Body of pancreas (tissue), 4 donors: ENCODE measurements at regions not wholly inside any gene's neighbourhood (a gene's known extent, or its start where the extent isn't known, plus 50 kb on each side); places are given as distances from the start of the nearest gene placed in this dataset.

Experiments
- POLR2A ChIP-seq, 3 donors: fragments of 450-650 bp; IDR thresholded peaks; one replicate each; pipeline ENCODE4 v1.6.1; 2016; ENCODE audit warnings: antibody characterized with exemption in 3 of 3, mild to moderate bottlenecking in 2 of 3
- TF ChIP-seq, protein P1 (sequence below), 7 experiments: fragments of 450-650 bp in 4 of 7; fragments of 200-600 bp in 3 of 7; sonication (generic) in 3 of 7; IDR thresholded peaks; one replicate each; pipeline ENCODE4 v1.5.1; 2016 to 2019; ENCODE audit warnings: antibody characterized with exemption in 7 of 7

DNA sequence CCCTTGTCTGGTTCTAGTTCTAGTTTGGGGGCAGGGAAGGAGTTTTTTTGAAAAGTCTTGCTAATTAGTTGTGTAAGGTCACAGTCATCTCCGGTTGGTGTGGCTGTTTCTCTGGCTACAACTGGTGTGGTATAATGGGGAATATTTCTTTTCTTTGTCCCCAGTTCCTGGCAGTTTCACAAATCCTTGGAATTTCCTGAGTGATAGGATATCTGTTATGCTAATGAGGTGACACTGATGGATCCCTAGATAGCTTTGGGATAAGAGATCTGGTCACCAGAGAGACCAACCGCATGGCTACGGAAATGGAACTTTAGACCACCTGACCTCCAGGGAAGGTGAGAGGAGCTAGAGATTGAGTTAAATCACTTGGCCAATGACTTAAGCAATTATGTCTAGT is 494.6 kb downstream of the ARHGEF28 start:
- TF ChIP-seq, protein P1, sequence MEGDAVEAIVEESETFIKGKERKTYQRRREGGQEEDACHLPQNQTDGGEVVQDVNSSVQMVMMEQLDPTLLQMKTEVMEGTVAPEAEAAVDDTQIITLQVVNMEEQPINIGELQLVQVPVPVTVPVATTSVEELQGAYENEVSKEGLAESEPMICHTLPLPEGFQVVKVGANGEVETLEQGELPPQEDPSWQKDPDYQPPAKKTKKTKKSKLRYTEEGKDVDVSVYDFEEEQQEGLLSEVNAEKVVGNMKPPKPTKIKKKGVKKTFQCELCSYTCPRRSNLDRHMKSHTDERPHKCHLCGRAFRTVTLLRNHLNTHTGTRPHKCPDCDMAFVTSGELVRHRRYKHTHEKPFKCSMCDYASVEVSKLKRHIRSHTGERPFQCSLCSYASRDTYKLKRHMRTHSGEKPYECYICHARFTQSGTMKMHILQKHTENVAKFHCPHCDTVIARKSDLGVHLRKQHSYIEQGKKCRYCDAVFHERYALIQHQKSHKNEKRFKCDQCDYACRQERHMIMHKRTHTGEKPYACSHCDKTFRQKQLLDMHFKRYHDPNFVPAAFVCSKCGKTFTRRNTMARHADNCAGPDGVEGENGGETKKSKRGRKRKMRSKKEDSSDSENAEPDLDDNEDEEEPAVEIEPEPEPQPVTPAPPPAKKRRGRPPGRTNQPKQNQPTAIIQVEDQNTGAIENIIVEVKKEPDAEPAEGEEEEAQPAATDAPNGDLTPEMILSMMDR (IDR thresholded peaks at IDR 0.05), result no peak
- TF ChIP-seq POLR2A (IDR thresholded peaks at IDR 0.05), result no peak
